IgD-negative memory B cell (primary cell): ENCODE measurements at regions not wholly inside any gene's neighbourhood (a gene's known extent, or its start where the extent isn't known, plus 50 kb on each side); places are given as distances from the start of the nearest gene placed in this dataset.
A peak's percentile ranks its signal among the peaks of the same experiment; 100 is the strongest.

Source experiments
- H3K27ac Mint-ChIP-seq, 3 donors: one replicate each; pipeline ENCODE4 v1.8.0; 2020 to 2022; ENCODE audit warnings: mild to moderate bottlenecking in 3 of 3, mixed read lengths in 3 of 3, moderate library complexity in 1 of 3
- H3K27me3 Mint-ChIP-seq: one replicate; pipeline ENCODE4 v1.8.0; 2021; ENCODE audit warnings: mixed read lengths
- H3K36me3 Mint-ChIP-seq: one replicate; pipeline ENCODE4 v1.8.0; 2020; ENCODE audit warnings: mild to moderate bottlenecking, mixed read lengths
- H3K4me1 Mint-ChIP-seq, 3 donors: one replicate each; pipeline ENCODE4 v1.8.0; 2020 to 2022; ENCODE audit warnings: mixed read lengths in 3 of 3, mild to moderate bottlenecking in 1 of 3
- H3K4me3 Mint-ChIP-seq, 4 donors: one replicate each; pipeline ENCODE4 v1.8.0; 2020 to 2022; ENCODE audit warnings: mild to moderate bottlenecking in 4 of 4, mixed read lengths in 4 of 4, moderate library complexity in 3 of 4
- H3K9me3 Mint-ChIP-seq, 3 donors: one replicate each; pipeline ENCODE4 v1.8.0; 2020 to 2021; ENCODE audit warnings: mixed read lengths in 3 of 3, mild to moderate bottlenecking in 1 of 3

- no peaks in the 10 kb centered on the region for H3K36me3 Mint-ChIP-seq
- H3K4me3 Mint-ChIP-seq: no peak overlapping the region
- no peaks in the 10 kb centered on the region for H3K4me1 Mint-ChIP-seq
- H3K9me3 Mint-ChIP-seq: peaks cover 0 to 4% (median 0%) of the 10 kb centered on the region in 3 donors
- peaks cover 33% of the 10 kb centered on the region for H3K27me3 Mint-ChIP-seq
- H3K27ac Mint-ChIP-seq: no peak overlapping the region
Measured at GRCh38 chr2:216275890-216276289, 96.4 kb downstream of the MARCHF4 start.

GRCh38 chr2:216274194-216274840, 98.0 kb downstream of the MARCHF4 start:
- no peak overlapping the region for H3K27ac Mint-ChIP-seq
- H3K36me3 Mint-ChIP-seq: no peaks in the 10 kb centered on the region
- no peak overlapping the region for H3K4me3 Mint-ChIP-seq
- peaks cover 0 to 4% (median 0%) of the 10 kb centered on the region in 3 donors for H3K9me3 Mint-ChIP-seq
- no peaks in the 10 kb centered on the region for H3K4me1 Mint-ChIP-seq
- peaks cover 32% of the 10 kb centered on the region for H3K27me3 Mint-ChIP-seq

- Mint-ChIP-seq H3K27ac (no peak overlapping the region), H3K9me3 (peaks cover 0 to 2% (median 0%) of the 10 kb centered on the region in 3 donors), H3K4me1 (peaks cover 0 to 1% (median 0%) of the 10 kb centered on the region in 3 donors), H3K36me3 (no peaks in the 10 kb centered on the region), H3K4me3 (no peak overlapping the region), H3K27me3 (peaks cover 7% of the 10 kb centered on the region)
Measured at GRCh38 chr2:216261042-216261537, 111.2 kb downstream of the MARCHF4 start.

DNA sequence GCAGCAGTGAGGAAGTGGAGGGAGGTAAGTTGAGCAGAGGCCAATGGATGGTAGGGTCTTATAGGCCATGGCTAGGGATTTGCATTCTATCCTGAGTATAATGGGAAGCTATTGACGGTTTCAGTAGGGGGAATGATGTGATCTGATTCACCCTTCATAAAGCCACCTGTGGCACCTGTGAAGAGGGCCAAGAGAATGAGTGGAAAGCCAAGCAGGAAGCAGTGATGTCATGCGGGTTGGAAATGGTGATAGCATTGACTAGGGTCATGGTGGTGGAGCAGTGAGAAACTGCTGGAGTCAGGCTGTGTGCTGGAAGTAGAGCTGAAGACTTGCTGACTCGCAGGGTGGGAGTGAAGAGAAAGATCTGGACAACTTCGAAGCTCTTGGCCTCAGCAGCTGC, 111.7 kb downstream of the MARCHF4 start:
- H3K27ac Mint-ChIP-seq: no peak overlapping the region
- peaks cover 0 to 2% (median 0%) of the 10 kb centered on the region in 3 donors for H3K9me3 Mint-ChIP-seq
- no peaks in the 10 kb centered on the region for H3K36me3 Mint-ChIP-seq
- H3K4me3 Mint-ChIP-seq: no peak overlapping the region
- H3K4me1 Mint-ChIP-seq: peaks cover 0 to 1% (median 0%) of the 10 kb centered on the region in 3 donors
- H3K27me3 Mint-ChIP-seq: peaks cover 7% of the 10 kb centered on the region

GRCh38 chr2:216259081-216259480, 113.2 kb downstream of the MARCHF4 start:
- Mint-ChIP-seq H3K4me3 (no peak overlapping the region), H3K4me1 (peaks cover 0 to 1% (median 0%) of the 10 kb centered on the region in 3 donors), H3K27me3 (peaks cover 4% of the 10 kb centered on the region), H3K27ac (no peak overlapping the region), H3K36me3 (peaks cover 1% of the 10 kb centered on the region), H3K9me3 (peaks cover 0 to 2% (median 0%) of the 10 kb centered on the region in 3 donors)

GRCh38 chr2:216257089-216257488, 115.2 kb downstream of the MARCHF4 start:
- Mint-ChIP-seq H3K4me1 (peaks cover 0 to 6% (median 4%) of the 10 kb centered on the region in 3 donors), H3K36me3 (peaks cover 1% of the 10 kb centered on the region), H3K4me3 (no peak overlapping the region), H3K27ac (peak overlapping the region in 1 of 3 donors; percentile 3), H3K9me3 (peaks cover 0 to 2% (median 0%) of the 10 kb centered on the region in 3 donors), H3K27me3 (peaks cover 8% of the 10 kb centered on the region)
